H1 (cell line): ENCODE measurements at regions not wholly inside any gene's neighbourhood (a gene's known extent, or its start where the extent isn't known, plus 50 kb on each side); places are given as distances from the start of the nearest gene placed in this dataset.

Experiments used
- CTCF ChIP-seq, 3 experiments: IDR thresholded peaks; 1 replicate in 2 of 3; 2 replicates in 1 of 3; pipeline versions ENCODE4 v1.5.1 to v1.6.1; 2011; ENCODE audit warnings: low read length in 3 of 3, mild to moderate bottlenecking in 3 of 3, inconsistent platforms in 2 of 3, low read depth in 1 of 3, moderate library complexity in 1 of 3; ENCODE audit not compliant: insufficient read depth in 1 of 3; ENCODE audit errors: control extremely low read depth in 1 of 3
- EZH2 ChIP-seq: fragments of 200-600 bp; sonication (generic); IDR thresholded peaks from 2 replicates; pipeline ENCODE4 v1.7.1; 2012; ENCODE audit warnings: low read depth, mild to moderate bottlenecking, moderate library complexity, low read length, inconsistent platforms; ENCODE audit not compliant: severe bottlenecking
- HDAC6 ChIP-seq: IDR thresholded peaks from one replicate; pipeline ENCODE4 v1.7.1; 2012; ENCODE audit warnings: low read depth, mild to moderate bottlenecking, inconsistent platforms, low read length, moderate library complexity
- POLR2AphosphoS5 ChIP-seq: IDR thresholded peaks from 2 replicates; pipeline ENCODE4 v1.6.1; 2011; ENCODE audit warnings: low read depth, low read length
- RAD21 ChIP-seq, 2 experiments: IDR thresholded peaks in 1 of 2; conservative IDR thresholded peaks in 1 of 2; 2 replicates each; pipeline ENCODE4 v1.6.1; 2011; ENCODE audit warnings: low read depth in 2 of 2, low read length in 2 of 2, improper control_type of control experiment in 1 of 2, inconsistent platforms in 1 of 2, mild to moderate bottlenecking in 1 of 2, moderate library complexity in 1 of 2

- TF ChIP-seq EZH2 (no peak), RAD21 (IDR thresholded peaks at IDR 0.05 in 1 of 2, conservative IDR thresholded peaks at IDR 0.05 in 1 of 2; ENCODE audit: low read depth in 2 of 2, low read length in 2 of 2) (no peak), HDAC6 (no peak), CTCF (IDR thresholded peaks at IDR 0.05; ENCODE audit: control extremely low read depth in 1 of 3, insufficient read depth in 1 of 3, low read depth in 1 of 3, low read length in 3 of 3) (no peak), POLR2AphosphoS5 (no peak)
These were observed 291.7 kb downstream of the RMST start for GRCh38 chr12:97754306-97754705.
